ENCODE measurements at regions not wholly inside any gene's neighbourhood (a gene's known extent, or its start where the extent isn't known, plus 50 kb on each side); places are given as distances from the start of the nearest gene placed in this dataset.

DNA sequence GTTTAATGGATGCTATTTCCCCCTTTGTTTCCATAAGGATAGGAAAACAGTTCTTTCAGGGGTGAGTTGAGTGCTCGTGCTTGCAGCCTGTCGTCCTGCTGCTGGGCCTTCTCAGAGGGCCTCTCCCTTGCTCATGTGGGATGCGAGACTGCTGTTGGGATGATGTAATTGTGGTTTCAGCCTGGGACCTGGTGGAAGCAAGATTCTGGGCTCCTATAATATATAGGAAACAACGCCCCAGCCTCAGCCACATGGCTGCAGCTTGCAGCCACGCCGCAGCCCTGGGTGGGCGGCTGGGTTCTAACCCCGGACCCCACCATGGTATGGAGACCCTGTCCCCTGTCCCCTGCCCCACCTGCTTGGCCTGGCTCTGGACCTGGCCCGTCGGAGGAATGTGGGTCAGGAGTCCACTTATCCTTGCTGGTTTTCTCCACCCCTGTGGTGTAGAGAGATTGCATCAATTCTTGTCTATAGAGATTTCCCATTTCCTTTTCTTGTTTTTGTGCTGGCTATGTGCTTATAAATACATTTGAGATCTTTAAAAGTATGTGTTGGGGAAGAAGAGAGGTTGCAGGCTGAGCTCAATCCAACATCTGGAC is 357.8 kb downstream of the SIPA1L2 start:
- DNase-seq: no peak

DNA sequence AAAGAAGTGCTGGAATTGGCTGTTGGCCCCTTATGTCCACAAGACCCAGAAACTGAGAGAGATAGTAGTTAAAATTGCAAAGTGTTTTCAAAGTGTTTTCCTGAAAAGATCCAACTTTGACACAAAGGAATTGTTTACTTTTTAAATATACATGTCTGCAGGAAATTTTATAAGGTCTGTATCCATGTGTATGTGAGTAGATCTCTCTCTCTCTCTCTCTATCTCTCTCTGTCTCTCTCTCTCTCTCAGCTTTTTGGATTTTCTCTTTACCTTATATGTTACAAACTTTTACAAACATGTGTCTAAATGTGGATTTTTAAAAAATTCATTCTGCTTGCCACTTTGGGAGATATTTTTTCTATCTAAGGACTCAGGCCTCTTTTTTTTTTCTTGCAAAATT is 358.6 kb downstream of the SIPA1L2 start:
- DNase-seq: no peak

DNA sequence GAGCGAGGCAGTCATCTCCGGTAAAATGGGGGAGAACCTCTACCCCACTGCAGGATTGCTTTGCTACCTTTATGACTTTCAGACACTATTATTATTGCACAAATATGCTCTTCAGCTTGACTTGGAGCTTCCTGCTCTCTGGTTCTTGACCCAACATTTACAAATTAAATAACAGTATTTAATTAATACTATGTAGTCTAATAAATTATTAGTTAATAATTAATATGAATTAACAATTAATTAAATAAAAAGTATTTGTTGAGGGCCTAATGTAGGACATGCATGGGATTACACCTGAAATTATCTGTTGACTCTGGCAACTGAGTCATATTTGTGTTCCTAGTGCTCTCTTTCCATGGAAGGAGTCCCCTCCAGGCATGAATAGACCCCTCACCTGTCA is 359.9 kb downstream of the SIPA1L2 start:
- DNase-seq: no peak

DNA sequence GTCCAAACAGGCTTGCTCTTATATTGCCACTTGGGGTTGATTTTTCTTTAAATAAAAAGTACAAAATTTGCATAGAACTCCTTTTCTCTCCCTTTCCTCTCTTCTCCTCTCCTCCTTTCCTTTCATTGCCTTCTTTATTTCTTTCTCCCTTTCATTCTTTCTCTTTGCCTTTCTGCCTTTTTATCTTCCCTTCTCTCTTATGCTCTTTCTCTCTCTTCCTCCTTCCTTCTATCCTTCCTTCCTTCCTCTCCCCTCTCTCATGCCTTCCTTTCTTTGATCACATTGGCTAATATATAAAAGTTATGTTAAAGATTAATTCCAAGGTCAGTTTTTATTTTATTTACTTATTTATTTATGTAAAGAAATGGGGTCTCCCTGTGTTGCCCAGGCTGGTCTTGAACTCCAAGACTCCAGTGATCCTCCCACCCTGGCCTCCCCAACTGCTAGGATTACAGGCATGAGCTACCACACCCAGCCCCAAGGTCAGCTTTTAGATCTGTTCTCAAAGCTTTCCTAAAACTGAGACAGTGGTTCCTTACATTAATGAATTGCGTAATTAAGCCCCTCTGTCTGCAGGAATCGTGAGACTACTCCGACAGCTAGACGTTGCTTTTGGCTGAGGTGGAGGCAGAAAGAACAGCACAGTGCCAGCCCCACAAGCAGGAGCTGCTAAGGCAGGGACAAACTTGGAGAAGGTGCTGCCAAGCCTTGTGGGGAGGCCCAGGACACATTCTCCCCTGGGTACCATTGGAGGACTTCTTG is 361.9 kb downstream of the SIPA1L2 start:
- DNase-seq: no peak

DNA sequence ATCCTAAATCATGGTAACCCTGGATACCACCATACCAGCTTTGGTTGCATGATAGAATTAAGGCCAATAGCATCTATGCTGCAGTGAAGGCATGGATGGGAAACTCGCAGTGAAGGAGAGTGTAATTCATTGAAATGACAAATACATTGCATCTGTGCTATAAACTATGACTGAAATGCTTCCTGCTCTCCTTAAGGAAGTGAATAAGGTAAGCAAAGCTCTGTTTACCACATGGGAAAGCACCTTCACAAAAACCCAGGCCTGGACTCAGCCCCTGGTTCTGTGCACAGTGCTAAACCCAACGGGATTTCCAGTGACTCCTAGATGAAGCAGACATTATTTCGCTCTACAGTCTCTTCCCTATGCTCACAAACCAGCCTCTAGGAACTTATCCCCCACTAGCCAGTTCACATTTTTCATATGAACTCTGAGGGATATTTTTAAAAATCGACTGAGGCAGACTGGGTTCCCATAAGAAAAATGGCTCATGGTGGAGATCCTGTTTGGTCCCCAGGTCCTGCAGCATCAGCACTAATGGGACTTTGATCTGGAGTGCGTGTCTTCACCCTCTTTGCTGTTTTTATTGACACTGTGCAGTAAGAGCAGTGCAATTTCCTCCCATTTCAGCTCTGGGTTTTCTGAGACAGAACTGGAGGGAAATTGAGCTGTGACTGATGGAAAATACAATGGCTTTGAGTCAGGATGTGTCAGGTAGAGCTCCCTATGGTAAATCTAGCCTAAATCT is 362.7 kb downstream of the SIPA1L2 start:
- DNase-seq: no peak

DNA sequence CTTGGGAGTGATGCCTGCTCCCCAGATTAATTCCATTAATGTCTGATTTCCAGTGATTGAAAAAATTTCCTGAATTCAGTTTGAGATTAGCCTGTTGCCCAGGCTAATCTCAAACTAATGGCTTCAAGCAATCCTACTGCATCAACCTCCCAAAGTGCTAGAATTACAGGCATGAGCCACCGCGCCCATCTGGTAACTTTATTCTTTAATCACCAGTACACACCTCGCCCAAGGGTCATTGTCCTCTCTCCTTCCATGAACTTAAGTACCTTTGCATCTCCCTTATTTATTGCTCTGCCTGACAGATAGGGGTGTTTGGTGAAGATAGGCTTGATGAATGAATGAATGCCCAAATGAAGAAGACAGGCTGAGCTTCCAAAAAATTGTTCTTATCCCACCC is 366.5 kb downstream of the SIPA1L2 start:
- no peak for DNase-seq

DNA sequence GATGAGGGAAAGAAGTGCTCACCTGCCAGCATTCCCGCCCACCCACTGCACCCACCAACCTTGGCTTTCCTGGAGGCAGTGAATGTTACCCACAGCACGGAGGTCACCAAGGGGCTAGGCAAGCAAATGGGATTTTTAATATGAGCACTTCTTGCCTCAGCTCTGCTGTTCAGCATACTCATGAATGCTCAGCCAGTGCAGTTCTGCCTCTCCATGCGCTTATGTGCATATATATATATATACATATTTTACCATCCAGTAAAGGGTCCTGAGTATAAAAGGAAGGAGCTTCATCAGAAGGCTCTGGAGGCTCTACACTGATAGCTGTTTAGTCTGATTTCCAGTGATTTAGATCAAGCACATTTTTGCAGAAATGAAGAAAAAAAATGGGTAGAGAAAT is 366.9 kb downstream of the SIPA1L2 start:
- no peak for DNase-seq

DNA sequence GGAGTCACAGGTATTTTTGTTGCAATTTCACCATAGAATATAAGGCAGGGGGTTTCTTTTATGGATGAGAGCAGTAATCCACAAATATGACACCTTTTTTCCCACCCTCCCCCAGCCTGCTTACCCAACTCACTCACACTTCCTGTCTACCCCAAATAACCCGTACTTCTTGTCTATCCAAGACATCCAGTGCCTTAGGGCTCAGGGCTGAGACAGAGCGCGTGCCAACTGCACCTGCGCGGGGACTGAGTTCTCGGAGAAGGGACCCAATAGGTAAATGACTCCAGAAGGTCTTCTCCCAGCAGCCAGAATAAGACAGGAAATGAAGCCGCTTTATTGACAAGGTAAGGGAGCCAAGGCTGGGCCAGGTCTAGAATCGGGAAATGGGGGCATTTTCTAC is 369.1 kb downstream of the SIPA1L2 start:
- DNase-seq: no peak

DNA sequence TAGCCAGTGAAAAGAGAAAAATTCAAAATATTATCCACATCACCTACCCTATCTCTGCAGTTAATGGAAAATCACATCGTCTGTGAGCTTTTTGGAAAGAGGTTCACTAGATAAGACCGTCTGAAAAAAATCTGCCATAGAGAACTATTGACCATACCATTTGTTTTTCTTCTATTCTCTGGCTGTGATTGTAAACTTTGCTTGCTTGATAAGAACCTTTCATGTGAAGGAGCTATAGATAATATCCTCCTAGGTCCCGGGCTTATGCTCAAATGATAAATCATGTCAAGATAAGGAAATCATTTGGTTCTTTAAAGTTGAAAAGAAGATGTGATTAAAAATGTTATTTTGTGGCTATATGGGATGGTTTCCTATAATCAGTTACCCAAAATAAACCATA is 369.9 kb downstream of the SIPA1L2 start:
- DNase-seq: no peak

DNA sequence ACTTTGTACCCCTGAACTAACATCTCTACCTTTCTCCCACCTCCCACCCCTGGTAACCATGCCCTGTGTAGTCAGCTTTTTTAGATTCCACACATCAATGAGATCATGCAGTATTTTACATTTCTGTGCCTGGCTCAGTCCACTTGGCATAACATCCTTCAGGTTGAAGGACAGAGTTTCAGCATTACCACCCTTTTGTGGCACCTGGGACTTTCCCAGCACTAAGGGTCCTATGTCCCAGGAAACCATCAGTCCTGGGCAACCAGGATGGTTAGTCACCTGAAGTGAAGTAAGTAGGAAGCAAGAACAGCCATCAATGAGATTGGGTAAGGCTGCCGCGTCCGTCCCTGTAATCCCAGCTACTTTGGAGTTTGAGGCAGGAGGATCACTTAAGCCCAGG is 370.6 kb downstream of the SIPA1L2 start:
- DNase-seq: no peak

DNA sequence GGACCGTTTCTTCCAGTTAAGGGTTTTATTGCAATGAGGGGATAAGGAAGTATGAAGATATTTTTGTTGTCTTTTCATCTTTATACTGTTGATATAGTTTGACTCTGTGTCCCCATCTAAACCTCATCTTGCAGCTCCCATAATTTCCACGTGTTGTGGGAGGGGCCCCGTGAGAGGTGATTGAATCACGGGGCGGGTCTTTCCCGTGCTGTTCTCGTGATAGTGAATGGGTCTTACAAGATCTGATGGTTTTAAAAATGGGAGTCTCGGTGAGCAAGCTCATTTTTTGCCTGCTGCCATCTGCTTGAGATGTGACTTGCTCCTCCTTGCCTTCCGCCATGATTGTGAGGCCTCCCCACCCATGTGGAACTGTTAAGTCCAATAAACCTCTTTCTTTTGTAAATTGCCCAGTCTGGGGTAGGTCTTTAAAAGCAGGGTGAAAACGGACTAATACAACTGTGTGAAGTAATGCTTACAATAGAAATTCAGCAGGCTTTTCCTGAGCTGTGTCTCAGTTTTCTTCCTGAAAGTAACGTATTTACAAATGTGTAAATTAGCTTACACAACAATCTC is 377.3 kb downstream of the SIPA1L2 start:
- no peak for DNase-seq

DNA sequence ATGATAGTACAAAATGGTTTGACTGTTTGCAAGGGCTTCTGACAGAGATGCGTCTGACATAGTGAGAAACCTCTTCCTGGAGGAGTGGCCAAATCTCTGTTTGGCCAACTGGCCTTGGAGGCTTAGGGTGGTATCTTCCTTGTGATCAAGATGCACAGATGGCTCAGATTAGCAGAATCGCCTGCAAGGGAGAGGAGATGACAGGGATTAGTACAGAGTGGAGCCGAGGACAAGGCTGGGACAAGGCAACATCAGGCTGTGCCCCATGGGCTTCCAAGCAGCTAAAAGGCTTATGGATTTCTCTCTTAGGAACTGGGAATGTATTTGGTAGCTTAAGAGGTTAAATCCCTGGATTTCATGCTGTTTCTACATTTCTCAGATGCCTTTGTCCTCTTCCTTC is 379.1 kb downstream of the SIPA1L2 start:
- no peak for DNase-seq

DNA sequence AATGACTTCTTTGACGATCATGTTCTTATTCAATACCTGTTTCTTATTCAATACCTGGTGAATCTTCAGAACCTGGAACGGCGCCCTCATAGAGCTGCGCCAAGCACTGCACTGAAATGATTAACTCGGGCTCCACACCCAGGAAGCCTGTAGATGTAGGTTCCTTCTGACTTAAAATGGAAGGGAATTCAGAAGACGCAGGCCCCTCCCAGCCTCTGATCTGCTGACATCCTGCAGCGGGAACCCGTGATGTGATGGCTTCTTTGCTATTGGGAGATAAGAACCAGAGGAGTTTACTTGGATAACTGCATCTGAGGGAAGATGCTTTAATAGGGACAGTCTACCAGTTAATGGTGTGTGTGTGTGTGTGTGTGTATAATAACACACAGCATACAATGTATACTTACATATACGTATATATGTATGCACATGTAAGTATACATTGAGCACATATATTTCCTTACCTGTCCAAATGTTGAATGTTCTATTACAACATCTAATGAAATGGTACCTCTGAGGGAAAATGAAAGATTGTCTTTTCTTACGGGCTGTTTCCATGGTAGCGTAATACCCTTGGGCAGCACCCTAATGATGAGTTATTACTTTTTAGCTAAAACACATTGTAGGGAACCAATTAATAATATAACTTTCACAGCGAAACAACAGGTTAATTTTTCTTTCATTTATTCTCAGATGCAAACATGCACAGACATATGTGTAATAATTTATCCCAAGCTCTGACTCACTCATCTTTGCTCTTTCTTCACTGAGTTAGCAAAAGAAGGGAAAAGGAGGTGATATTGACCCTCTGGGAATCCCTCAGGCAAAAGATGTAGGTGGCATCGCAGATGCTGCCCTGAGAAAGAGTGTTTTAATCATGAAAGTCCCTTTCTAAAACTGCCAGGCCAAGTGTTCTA is 379.8 kb downstream of the SIPA1L2 start:
- no peak for DNase-seq

DNA sequence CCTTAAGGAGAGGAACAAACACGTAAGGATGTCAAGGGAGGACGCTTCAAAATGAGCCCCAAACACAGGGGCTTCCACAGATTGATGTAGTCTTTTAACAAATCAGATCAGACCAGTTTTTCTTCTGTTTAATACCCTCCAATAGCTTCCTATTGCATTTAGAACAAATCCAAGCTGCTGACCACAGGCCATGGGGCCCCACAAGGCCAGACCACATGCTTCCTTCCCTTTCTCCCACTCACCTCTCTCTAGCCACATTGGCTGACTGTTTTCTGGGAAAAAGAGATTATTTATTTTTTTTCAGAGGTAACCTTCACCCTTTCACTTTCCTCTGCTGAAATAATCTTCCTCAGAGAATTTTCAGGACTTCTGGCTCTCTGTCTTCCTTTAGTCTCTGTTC is 380.6 kb downstream of the SIPA1L2 start:
- no peak for DNase-seq

DNA sequence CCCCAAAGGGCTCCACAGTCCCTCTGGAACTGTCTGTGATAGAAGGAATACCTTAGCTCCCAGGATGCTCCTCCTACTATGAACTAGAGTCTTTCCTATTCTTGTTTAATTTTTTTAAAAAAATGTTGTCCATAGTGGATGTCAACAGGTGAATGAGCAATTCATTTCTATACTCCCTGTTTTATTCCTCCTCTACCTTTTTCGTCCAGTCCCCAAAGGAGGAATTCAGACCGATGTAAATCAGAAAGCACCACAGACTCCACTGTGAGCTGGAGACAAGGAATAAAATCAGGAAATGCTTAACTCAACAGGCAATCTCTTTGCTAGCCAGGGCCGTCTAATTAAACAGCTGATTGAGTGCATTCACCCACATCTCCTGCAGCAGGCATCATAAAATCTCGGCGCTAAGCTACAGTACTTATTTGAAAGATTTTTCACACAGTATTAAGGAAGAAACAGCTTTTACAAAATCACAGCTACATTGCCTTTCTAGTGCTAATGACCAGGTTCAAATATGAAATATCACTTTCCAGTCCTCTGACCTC is 381.6 kb downstream of the SIPA1L2 start:
- no peak for DNase-seq

DNA sequence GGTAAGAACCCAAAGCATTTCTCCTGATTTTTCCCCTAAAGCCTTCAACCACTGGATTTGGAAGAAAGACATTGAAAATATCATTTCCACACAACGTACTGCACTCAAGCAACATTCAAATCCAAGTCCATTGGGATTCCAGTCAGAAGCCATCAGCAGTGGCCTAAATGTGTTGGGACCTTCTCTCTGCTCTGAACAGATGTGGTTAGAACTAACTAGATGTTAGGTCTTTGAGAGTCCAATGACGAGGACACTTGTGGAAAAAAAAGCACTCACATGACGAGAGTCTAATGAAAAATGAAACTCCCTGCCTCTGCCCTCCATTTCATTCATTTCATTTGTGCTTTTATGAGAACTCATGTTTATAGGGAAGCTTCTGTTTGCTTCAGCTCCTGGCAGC is 382.3 kb downstream of the SIPA1L2 start:
- DNase-seq: no peak

DNA sequence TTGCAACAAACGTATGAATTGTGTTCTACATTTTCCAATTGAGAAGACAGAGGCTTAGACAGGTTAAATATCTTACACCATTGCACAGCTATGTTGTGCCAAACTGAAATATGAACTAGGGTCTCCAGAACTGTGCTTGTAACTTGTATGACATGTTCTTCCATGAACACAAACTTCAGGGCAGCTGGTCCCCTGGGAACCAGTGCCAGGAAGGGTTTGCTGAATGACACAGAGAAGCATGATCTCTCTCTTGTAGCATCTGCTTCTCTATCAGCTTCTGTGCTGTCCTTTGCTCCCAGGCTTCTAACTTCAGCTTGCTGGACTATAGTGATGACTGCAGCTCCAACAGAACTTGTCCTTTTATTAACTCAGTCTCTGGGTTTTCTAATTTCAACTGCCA is 385.5 kb downstream of the SIPA1L2 start:
- DNase-seq: no peak

DNA sequence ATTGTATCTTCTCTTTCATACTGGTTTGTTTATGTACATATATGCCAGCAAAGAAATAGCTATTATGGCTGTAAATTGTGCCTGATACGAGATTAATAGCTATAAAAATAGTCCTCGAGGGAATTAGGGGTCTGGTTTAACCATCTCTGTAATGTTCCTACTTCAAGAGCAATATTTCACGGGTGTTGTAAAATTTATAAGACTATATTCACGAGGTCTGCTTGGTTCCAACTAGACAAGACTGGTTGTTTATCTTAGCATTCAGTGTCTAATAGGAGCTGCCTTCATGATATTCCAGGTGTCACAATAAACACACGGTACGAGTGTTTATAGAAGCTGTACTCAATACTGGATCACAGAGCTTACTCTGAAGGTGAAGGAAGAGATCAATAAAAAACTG is 389.9 kb downstream of the SIPA1L2 start:
- no peak for DNase-seq

DNA sequence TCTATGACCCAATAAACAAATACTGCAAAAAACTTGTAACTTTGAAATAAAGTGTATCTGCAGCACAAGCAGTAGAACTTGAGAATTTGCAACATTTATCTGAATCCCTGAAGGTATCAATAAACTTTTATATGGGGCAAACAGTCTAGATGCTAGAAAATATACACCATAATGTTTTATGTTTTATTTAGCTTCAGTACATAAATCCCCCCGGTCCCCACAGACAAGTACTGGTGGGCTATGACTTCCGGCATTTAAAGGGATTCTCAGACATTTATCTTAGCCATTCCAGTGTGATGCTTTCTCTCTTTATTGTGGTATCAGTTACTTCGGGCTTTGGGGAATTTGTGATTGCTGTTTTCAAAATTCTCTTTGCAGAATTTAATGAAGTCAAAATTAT is 390.4 kb downstream of the SIPA1L2 start:
- no peak for DNase-seq

DNA sequence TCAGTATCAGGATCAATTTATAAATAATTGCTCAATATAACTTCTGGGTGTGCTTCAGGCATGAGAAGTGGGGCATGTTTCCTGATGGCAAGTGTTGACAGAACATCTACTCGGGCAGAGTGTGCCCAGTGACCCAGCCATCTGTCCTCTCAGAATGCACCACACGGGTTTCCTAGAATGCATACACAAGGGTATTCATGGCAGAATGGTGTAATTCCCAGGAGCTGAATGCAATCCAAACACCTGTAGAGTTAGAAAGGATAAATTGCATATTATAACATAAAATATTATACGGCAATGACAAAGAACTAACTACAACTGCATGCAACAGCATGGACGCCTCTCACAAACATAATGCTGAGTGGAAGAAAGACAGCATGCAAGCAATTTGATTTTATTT is 391.9 kb downstream of the SIPA1L2 start:
- no peak for DNase-seq

DNA sequence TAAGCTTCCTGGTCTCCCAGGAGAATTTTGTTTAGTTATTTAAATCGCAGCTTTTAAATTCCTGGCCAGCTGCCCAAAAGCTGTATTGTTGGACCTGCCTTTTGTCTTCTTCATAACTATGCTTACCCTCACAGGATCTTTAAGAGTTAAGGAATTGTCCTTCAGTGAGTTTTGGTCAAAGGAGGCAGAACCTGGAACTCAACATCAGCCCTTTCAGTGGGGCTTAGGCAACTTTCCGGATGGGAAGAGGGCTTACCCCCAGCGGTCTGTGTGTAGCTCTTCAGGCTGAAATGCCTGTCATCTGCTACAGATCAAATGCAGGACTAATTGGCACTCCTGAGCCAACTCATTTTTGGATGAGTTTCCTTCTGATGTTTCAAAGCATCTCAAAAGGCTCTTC is 402.6 kb downstream of the SIPA1L2 start:
- DNase-seq: no peak

DNA sequence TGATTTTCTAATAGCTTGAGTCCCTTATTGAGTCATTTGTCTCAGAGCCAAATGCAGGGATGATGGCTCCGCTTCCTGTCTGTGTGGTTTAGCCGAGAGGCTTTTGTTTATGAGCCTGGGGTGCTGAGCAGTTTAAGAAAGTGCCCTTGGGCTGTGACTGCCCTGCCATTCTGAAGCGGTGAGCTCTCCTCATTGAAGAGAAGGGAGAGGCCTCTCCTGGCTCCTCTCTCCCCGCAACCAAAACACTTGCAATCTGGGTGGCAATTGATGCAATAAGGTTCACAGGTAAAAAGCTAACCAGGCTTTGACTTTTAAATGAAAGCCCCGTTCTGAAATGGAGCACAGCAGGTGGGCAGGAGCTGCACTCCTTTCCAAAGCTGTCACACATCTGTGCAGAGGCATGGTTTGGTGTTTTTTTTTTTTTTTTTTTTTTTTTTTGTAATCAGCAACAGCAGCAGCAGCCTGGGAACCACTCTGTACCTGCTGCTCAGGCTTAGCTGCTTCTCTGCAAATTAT is 403.7 kb downstream of the SIPA1L2 start:
- peak; percentile 32 for DNase-seq

Data from CD4-positive, alpha-beta T cell treated with Interleukin-6 for 4 hours (primary cell).